Vagina (tissue), 2 donors: ENCODE measurements at regions not wholly inside any gene's neighbourhood (a gene's known extent, or its start where the extent isn't known, plus 50 kb on each side); places are given as distances from the start of the nearest gene placed in this dataset.

Source experiments
- DNase-seq, 2 donors: peaks; one replicate each; pipeline ENCODE4 v3.0.0-alpha.2; 2017; ENCODE audit errors: extremely low spot score in 2 of 2
- H3K27ac ChIP-seq: fragments of 200-600 bp; sonication (generic); one replicate; pipeline ENCODE4 v1.5.1; 2019
- H3K27me3 ChIP-seq: fragments of 200-600 bp; sonication (generic); one replicate; pipeline ENCODE4 v1.5.1; 2019
- H3K36me3 ChIP-seq, 2 donors: fragments of 200-600 bp; sonication (generic); one replicate each; pipeline ENCODE4 v1.5.1; 2017 to 2019
- H3K4me1 ChIP-seq: fragments of 200-600 bp; sonication (generic); one replicate; pipeline ENCODE4 v1.5.1; 2019
- H3K4me3 ChIP-seq, 2 donors: fragments of 200-600 bp; sonication (generic); 1 replicate in 1 of 2; 2 replicates in 1 of 2; pipeline ENCODE4 v1.5.1; 2016 to 2019
- H3K9me3 ChIP-seq: fragments of 200-600 bp; sonication (generic); one replicate; pipeline ENCODE4 v1.5.1; 2019
- CTCF ChIP-seq, 3 experiments: fragments of 450-650 bp in 2 of 3; fragments of 200-600 bp in 1 of 3; sonication (generic) in 1 of 3; IDR thresholded peaks; one replicate each; pipeline ENCODE4 v1.5.1; 2017 to 2019; ENCODE audit warnings: antibody characterized with exemption in 3 of 3, mild to moderate bottlenecking in 2 of 3, moderate library complexity in 2 of 3
- POLR2A ChIP-seq, 2 donors: fragments of 450-650 bp; IDR thresholded peaks; one replicate each; pipeline ENCODE4 v1.6.1; 2017; ENCODE audit warnings: antibody characterized with exemption in 2 of 2, mild to moderate bottlenecking in 2 of 2, moderate library complexity in 2 of 2
- POLR2AphosphoS5 ChIP-seq, 2 donors: sonication (generic); formaldehyde crosslinking; IDR thresholded peaks; one replicate each; pipeline ENCODE4 v1.9.0; 2017; ENCODE audit warnings: antibody characterized with exemption in 2 of 2, mild to moderate bottlenecking in 2 of 2, low read depth in 1 of 2; ENCODE audit not compliant: insufficient read depth in 1 of 2
- intact Hi-C: fragments of 100-400 bp; cut with DNase I; formaldehyde crosslinking; loops from one replicate; pipeline ENCODE4 v1.15.1; 2023

- Histone ChIP-seq H3K27ac (no peak overlapping the region), H3K4me3 (no peak overlapping the region), H3K27me3 (no peaks in the 10 kb centered on the region), H3K36me3 (no peaks in the 10 kb centered on the region), H3K4me1 (peaks cover under 1% of the 10 kb centered on the region), H3K9me3 (no peaks in the 10 kb centered on the region)
- DNase-seq, result no peak
- intact Hi-C loops, result no loop called here
- TF ChIP-seq POLR2A (IDR thresholded peaks at IDR 0.05) (no peak), CTCF (IDR thresholded peaks at IDR 0.05) (no peak), POLR2AphosphoS5 (IDR thresholded peaks at IDR 0.05; ENCODE audit: insufficient read depth in 1 of 2, low read depth in 1 of 2) (no peak)
These were observed 50.0 kb downstream of the SPRING1 start for GRCh38 chr12:116687888-116688287.

- H3K27ac ChIP-seq, result no peak overlapping the region
- intact Hi-C loops, result no loop called here
These were observed 53.0 kb downstream of the SPRING1 start for GRCh38 chr12:116684891-116685290.

GRCh38 chr12:116677202-116677661 lies 60.6 kb downstream of the SPRING1 start:
- no peak overlapping the region for H3K27ac ChIP-seq

More at GRCh38 chr12:116684891-116685290, 53.0 kb downstream of the SPRING1 start:
- no peaks in the 10 kb centered on the region for H3K9me3 ChIP-seq
- DNase-seq, result no peak
- H3K4me1 ChIP-seq, result no peaks in the 10 kb centered on the region
- no peaks in the 10 kb centered on the region for H3K27me3 ChIP-seq
- no peaks in the 10 kb centered on the region for H3K36me3 ChIP-seq
- TF ChIP-seq POLR2A (IDR thresholded peaks at IDR 0.05) (no peak), POLR2AphosphoS5 (IDR thresholded peaks at IDR 0.05; ENCODE audit: insufficient read depth in 1 of 2, low read depth in 1 of 2) (no peak), CTCF (IDR thresholded peaks at IDR 0.05) (no peak)
- no peak overlapping the region for H3K4me3 ChIP-seq

GRCh38 chr12:116675339-116676107 lies 62.3 kb downstream of the SPRING1 start:
- Histone ChIP-seq H3K36me3 (no peaks in the 10 kb centered on the region), H3K9me3 (no peaks in the 10 kb centered on the region), H3K27me3 (no peaks in the 10 kb centered on the region), H3K4me3 (no peak overlapping the region), H3K27ac (no peak overlapping the region), H3K4me1 (no peaks in the 10 kb centered on the region)
- TF ChIP-seq POLR2A (IDR thresholded peaks at IDR 0.05), result no peak
- no peak for TF ChIP-seq CTCF (IDR thresholded peaks at IDR 0.05)
- TF ChIP-seq POLR2AphosphoS5 (IDR thresholded peaks at IDR 0.05; ENCODE audit: insufficient read depth in 1 of 2, low read depth in 1 of 2), result no peak
- no peak for DNase-seq
- intact Hi-C loops, result no loop called here

More at GRCh38 chr12:116677202-116677661, 60.6 kb downstream of the SPRING1 start:
- Histone ChIP-seq H3K4me3 (no peak overlapping the region), H3K27me3 (no peaks in the 10 kb centered on the region), H3K9me3 (no peaks in the 10 kb centered on the region), H3K36me3 (no peaks in the 10 kb centered on the region), H3K4me1 (no peaks in the 10 kb centered on the region)
- intact Hi-C loops, result no loop called here
- no peak for DNase-seq
- no peak for TF ChIP-seq POLR2A (IDR thresholded peaks at IDR 0.05)
- TF ChIP-seq POLR2AphosphoS5 (IDR thresholded peaks at IDR 0.05; ENCODE audit: insufficient read depth in 1 of 2, low read depth in 1 of 2), result no peak

GRCh38 chr12:116674643-116675183 lies 63.2 kb downstream of the SPRING1 start:
- no peaks in the 10 kb centered on the region for H3K27me3 ChIP-seq
- intact Hi-C loops, result no loop called here
- no peak for TF ChIP-seq POLR2AphosphoS5 (IDR thresholded peaks at IDR 0.05; ENCODE audit: insufficient read depth in 1 of 2, low read depth in 1 of 2)
- TF ChIP-seq CTCF (IDR thresholded peaks at IDR 0.05), result no peak
- no peak for TF ChIP-seq POLR2A (IDR thresholded peaks at IDR 0.05)
- H3K9me3 ChIP-seq, result no peaks in the 10 kb centered on the region
- no peak overlapping the region for H3K27ac ChIP-seq
- no peaks in the 10 kb centered on the region for H3K36me3 ChIP-seq
- H3K4me3 ChIP-seq, result no peak overlapping the region
- no peaks in the 10 kb centered on the region for H3K4me1 ChIP-seq
- no peak for DNase-seq
